LNCAP (cell line): ENCODE measurements at regions not wholly inside any gene's neighbourhood (a gene's known extent, or its start where the extent isn't known, plus 50 kb on each side); places are given as distances from the start of the nearest gene placed in this dataset.

Experiments used
- CTCF ChIP-seq: fragments of 450-650 bp; IDR thresholded peaks from 2 replicates; pipeline ENCODE4 v1.5.1; 2017; ENCODE audit warnings: mild to moderate bottlenecking

- no peak for TF ChIP-seq CTCF
Observed at GRCh38 chr18:53850902-53851301, 373.6 kb downstream of the MBD2 start.

- no peak for TF ChIP-seq CTCF
Observed at GRCh38 chr18:53843763-53844162, 380.7 kb downstream of the MBD2 start.

- no peak for TF ChIP-seq CTCF
Observed at GRCh38 chr18:53843113-53843760, 381.2 kb downstream of the MBD2 start.

- TF ChIP-seq CTCF: no peak
Observed at GRCh38 chr18:53838746-53839145, 385.7 kb downstream of the MBD2 start.

- no peak for TF ChIP-seq CTCF
Observed at GRCh38 chr18:53819671-53820070, 404.8 kb downstream of the MBD2 start.

GRCh38 chr18:53819174-53819573 is 405.3 kb downstream of the MBD2 start:
- no peak for TF ChIP-seq CTCF

- TF ChIP-seq CTCF: no peak
Observed at GRCh38 chr18:53817976-53818950, 406.2 kb downstream of the MBD2 start.
